OCI-LY7 (cell line): ENCODE measurements at regions not wholly inside any gene's neighbourhood (a gene's known extent, or its start where the extent isn't known, plus 50 kb on each side); places are given as distances from the start of the nearest gene placed in this dataset.

Source experiments
- BruUV-seq: library from RNA; stranded (reverse); fragments of 400-500 nt; replicated peaks from 2 replicates; lab custom pipeline; 2021; lab: Mats Ljungman, UMichigan
- CTCF ChIA-PET: fragments of 300-600 bp; sonication (Branson Sonifier 250); formaldehyde crosslinking; loops from one replicate; lab custom pipeline; 2022; ENCODE audit warnings: antibody characterized with exemption; ENCODE audit not compliant: unreplicated experiment; lab: Charles Lee
- POLR2A ChIA-PET: fragments of 300-600 bp; sonication (Branson Sonifier 250); formaldehyde crosslinking; loops from one replicate; lab custom pipeline; 2022; ENCODE audit warnings: antibody characterized with exemption; lab: Charles Lee
- DNase-seq: peaks from one replicate; pipeline ENCODE4 v3.0.0-alpha.2; 2015; ENCODE audit warnings: low spot score
- H2AFZ ChIP-seq: fragments of 200-600 bp; sonication (generic), shearing (Covaris generic); 2 replicates; pipeline ENCODE4 v1.6.1; 2014; ENCODE audit warnings: mild to moderate bottlenecking, antibody characterized with exemption, low read length, moderate library complexity
- H3K27ac ChIP-seq: fragments of 200-600 bp; sonication (generic); 2 replicates; pipeline ENCODE4 v1.5.1; 2014; ENCODE audit warnings: mixed run types, low read depth, mild to moderate bottlenecking, moderate library complexity, low read length, inconsistent platforms; ENCODE audit not compliant: poor library complexity, severe bottlenecking
- H3K36me3 ChIP-seq: fragments of 200-600 bp; sonication (generic); 2 replicates; pipeline ENCODE4 v1.6.1; 2014; ENCODE audit warnings: mild to moderate bottlenecking, antibody characterized with exemption, low read length, moderate library complexity, mixed read lengths; ENCODE audit not compliant: insufficient read depth
- H3K4me1 ChIP-seq: fragments of 200-600 bp; sonication (generic); 2 replicates; pipeline ENCODE4 v1.5.1; 2014; ENCODE audit warnings: mild to moderate bottlenecking, low read length; ENCODE audit not compliant: insufficient read depth, poor library complexity, severe bottlenecking
- H3K4me2 ChIP-seq: fragments of 200-600 bp; sonication (generic); 2 replicates; pipeline ENCODE4 v1.6.1; 2014; ENCODE audit warnings: mild to moderate bottlenecking, low read length
- H3K4me3 ChIP-seq: fragments of 200-600 bp; sonication (generic); 2 replicates; pipeline ENCODE4 v1.5.1; 2014; ENCODE audit warnings: mild to moderate bottlenecking, low read depth, low read length; ENCODE audit not compliant: poor library complexity, severe bottlenecking
- H3K79me2 ChIP-seq: fragments of 200-600 bp; sonication (generic); 2 replicates; pipeline ENCODE4 v1.6.1; 2016; ENCODE audit warnings: low read depth, mild to moderate bottlenecking, low read length, moderate library complexity, mixed read lengths; ENCODE audit not compliant: insufficient read depth
- H3K9me2 ChIP-seq: fragments of 200-600 bp; sonication (generic); 2 replicates; pipeline ENCODE4 v1.6.1; 2016; ENCODE audit warnings: mild to moderate bottlenecking, low read length, mixed read lengths; ENCODE audit not compliant: insufficient read depth
- H3K9me3 ChIP-seq: fragments of 200-600 bp; sonication (generic); 2 replicates; pipeline ENCODE4 v1.6.1; 2014; ENCODE audit warnings: mild to moderate bottlenecking, mixed run types, low read length, mixed read lengths
- H4K20me1 ChIP-seq: fragments of 200-600 bp; sonication (generic); 2 replicates; pipeline ENCODE4 v1.6.1; 2014; ENCODE audit warnings: mild to moderate bottlenecking, antibody characterized with exemption, low read length, moderate library complexity, mixed read lengths; ENCODE audit not compliant: insufficient read depth
- EZH2phosphoT487 ChIP-seq: fragments of 200-600 bp; sonication (generic); IDR thresholded peaks from 2 replicates; pipeline ENCODE4 v1.6.1; 2018; ENCODE audit warnings: low read depth, borderline replicate concordance, mild to moderate bottlenecking, mixed run types, antibody characterized with exemption, low read length, moderate library complexity, mixed read lengths
- intact Hi-C: fragments of 100-400 bp; cut with micrococcal nuclease; formaldehyde crosslinking; loops from one replicate; pipeline ENCODE4 v1.10.0; 2022; ENCODE audit not compliant: unreplicated experiment
- TF ChIP-seq, protein P1 (sequence below): fragments of 200-600 bp; sonication (generic); conservative IDR thresholded peaks from 2 replicates; pipeline ENCODE4 v1.5.1; 2014; ENCODE audit warnings: mild to moderate bottlenecking, antibody characterized with exemption, low read length, moderate library complexity, mixed read lengths

DNA sequence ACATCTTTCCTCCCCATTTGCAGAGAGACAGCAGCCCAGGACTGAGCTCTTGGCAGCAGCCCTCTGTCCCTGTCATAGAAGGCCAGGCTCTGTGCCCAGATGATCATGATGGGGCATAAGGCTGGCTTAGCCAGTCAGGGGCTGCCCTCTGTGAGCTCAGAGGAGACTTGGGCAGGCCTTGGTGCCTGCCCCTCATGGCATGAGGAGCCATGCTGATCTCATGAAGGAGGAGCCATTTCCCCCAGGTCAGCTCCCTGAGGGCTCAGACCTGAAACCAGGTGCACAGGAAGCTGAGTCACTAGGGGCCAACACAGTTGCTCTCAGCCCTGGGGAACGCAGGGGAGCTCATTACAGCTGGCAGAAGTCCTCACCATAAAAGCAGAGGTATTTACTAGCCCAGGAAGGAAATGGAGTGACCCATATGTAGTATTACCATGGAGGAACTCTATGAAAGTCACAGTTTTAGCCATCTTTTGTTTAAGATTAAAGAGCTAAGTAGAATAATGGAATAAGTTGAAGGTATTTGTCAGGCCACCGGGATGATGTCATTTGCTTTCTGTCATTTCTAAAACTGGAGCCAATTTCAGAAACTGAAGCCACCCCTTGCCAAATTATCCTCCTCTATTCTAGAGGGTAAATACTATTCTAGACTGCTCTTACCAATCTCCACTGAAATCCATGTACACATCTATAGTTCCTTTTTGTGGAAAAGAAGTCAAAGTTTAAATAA is 362.4 kb upstream of the ZNF32 start:
- peak; percentile 91 for DNase-seq
- intact Hi-C loops, result loop anchor here (1.0 to 5.0 kb wide), 3 partner anchors 46 to 89 kb away; no protein-coding TSS in a partner anchor

DNA sequence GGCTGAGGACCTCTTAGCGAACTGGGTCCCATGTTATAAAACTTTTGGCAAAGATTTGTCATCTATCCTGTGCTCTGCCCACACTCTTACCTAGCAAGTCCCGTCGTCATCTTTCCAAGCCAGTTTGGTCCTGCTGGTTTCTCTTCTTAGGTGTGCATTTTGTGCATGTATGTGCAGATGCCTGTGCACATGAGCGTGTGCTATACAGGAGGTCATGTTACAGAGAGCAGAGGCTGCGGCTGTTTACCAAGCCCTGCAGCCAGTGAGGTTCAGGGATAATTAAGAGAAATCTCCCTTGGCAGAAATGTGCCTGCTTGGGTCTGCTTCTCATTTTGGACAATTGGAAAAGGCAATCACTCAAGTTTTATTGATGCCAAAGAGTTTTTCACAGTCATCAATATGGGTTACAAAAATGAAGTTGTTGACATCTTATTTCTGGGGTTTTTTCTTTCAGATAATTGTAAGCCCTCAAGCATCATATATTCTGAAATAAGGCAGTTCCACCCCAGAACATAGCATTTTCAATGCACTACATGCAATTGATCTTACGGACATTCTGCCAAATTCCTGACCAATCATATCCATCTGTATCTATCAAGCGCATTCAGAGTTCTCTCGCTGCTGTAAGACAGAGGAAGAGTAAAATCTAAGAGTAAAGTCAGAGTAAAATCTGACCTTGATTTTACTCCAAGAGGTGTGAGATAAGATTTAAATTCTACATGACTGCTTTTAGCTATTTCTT is 361.4 kb upstream of the ZNF32 start:
- intact Hi-C loops, result loop anchor here (5.0 kb wide), 1 partner anchor 88 kb away; no protein-coding TSS in a partner anchor
- CTCF ChIA-PET, result interaction anchor here (1.6 kb wide), 1 partner anchor 9 kb away, joined by 5 read pairs; no protein-coding TSS in a partner anchor
- H4K20me1 ChIP-seq, result no peaks in the 10 kb centered on the region
- no TSS peak for BruUV-seq
- H3K4me2 ChIP-seq, result no peak overlapping the region
- H3K9me3 ChIP-seq, result no peaks in the 10 kb centered on the region
- H3K36me3 ChIP-seq, result no peaks in the 10 kb centered on the region
- no peaks in the 10 kb centered on the region for H3K9me2 ChIP-seq
- no peak overlapping the region for H3K27ac ChIP-seq
- no peak for DNase-seq
- peaks cover 64% of the 10 kb centered on the region for H3K4me1 ChIP-seq
- POLR2A ChIA-PET, result interaction anchor here (0.5 to 3.2 kb wide), 10 partner anchors 8 to 583 kb away, joined by 3 to 31 read pairs (median 4); no protein-coding TSS in a partner anchor
- H3K4me3 ChIP-seq, result no peak overlapping the region
- no peaks in the 10 kb centered on the region for H3K79me2 ChIP-seq
- H2AFZ ChIP-seq, result no peak overlapping the region
- TF ChIP-seq, protein P1, sequence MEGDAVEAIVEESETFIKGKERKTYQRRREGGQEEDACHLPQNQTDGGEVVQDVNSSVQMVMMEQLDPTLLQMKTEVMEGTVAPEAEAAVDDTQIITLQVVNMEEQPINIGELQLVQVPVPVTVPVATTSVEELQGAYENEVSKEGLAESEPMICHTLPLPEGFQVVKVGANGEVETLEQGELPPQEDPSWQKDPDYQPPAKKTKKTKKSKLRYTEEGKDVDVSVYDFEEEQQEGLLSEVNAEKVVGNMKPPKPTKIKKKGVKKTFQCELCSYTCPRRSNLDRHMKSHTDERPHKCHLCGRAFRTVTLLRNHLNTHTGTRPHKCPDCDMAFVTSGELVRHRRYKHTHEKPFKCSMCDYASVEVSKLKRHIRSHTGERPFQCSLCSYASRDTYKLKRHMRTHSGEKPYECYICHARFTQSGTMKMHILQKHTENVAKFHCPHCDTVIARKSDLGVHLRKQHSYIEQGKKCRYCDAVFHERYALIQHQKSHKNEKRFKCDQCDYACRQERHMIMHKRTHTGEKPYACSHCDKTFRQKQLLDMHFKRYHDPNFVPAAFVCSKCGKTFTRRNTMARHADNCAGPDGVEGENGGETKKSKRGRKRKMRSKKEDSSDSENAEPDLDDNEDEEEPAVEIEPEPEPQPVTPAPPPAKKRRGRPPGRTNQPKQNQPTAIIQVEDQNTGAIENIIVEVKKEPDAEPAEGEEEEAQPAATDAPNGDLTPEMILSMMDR, result no peak
- TF ChIP-seq EZH2phosphoT487, result no peak

More for the DNA sequence above, 362.4 kb upstream of the ZNF32 start:
- peak overlapping the region; percentile 37 for H3K4me3 ChIP-seq
- BruUV-seq, result no TSS peak
- peaks cover 64% of the 10 kb centered on the region for H3K4me1 ChIP-seq
- H3K36me3 ChIP-seq, result no peaks in the 10 kb centered on the region
- POLR2A ChIA-PET, result interaction anchor here (0.6 to 3.2 kb wide), 11 partner anchors 9 to 188 kb away, joined by 3 to 31 read pairs (median 5); no protein-coding TSS in a partner anchor
- peak overlapping the region; percentile 61 for H2AFZ ChIP-seq
- no peaks in the 10 kb centered on the region for H3K9me3 ChIP-seq
- no peaks in the 10 kb centered on the region for H4K20me1 ChIP-seq
- peak overlapping the region; percentile 60 for H3K4me2 ChIP-seq
- no peaks in the 10 kb centered on the region for H3K9me2 ChIP-seq
- peak overlapping the region; percentile 69 for H3K27ac ChIP-seq
- CTCF ChIA-PET, result interaction anchor here (0.9 to 1.6 kb wide), 3 partner anchors 8 to 73 kb away, joined by 3 to 5 read pairs (median 3); no protein-coding TSS in a partner anchor
- TF ChIP-seq, protein P1, result no peak
- TF ChIP-seq EZH2phosphoT487, result no peak
- no peaks in the 10 kb centered on the region for H3K79me2 ChIP-seq
